WTC11 (cell line): ENCODE measurements at regions not wholly inside any gene's neighbourhood (a gene's known extent, or its start where the extent isn't known, plus 50 kb on each side); places are given as distances from the start of the nearest gene placed in this dataset.

ENCODE experiments used
- IRF2 ChIP-seq: sonication (generic); formaldehyde crosslinking; IDR thresholded peaks from 2 replicates; pipeline ENCODE4 v1.8.0; 2022; ENCODE audit warnings: low read depth, missing genetic modification reagents, borderline replicate concordance
- SP1 ChIP-seq: sonication (generic); formaldehyde crosslinking; conservative IDR thresholded peaks from 2 replicates; pipeline ENCODE4 v1.8.1; 2022; ENCODE audit warnings: missing genetic modification reagents
- TCF7 ChIP-seq: sonication (generic); formaldehyde crosslinking; IDR thresholded peaks from 2 replicates; pipeline ENCODE4 v1.8.0; 2022; ENCODE audit warnings: mild to moderate bottlenecking, low read depth, missing genetic modification reagents, moderate library complexity
- ZNF138 ChIP-seq: sonication (generic); formaldehyde crosslinking; conservative IDR thresholded peaks from 2 replicates; pipeline ENCODE4 v1.8.1; 2022; ENCODE audit warnings: mild to moderate bottlenecking, moderate library complexity, missing genetic modification reagents
- TF ChIP-seq, protein P1 (sequence below): fragments of 200-600 bp; IDR thresholded peaks from 2 replicates; pipeline ENCODE4 v1.8.0; 2022; ENCODE audit warnings: antibody characterized with exemption
- TF ChIP-seq, protein P2 (sequence below): sonication (generic); formaldehyde crosslinking; IDR thresholded peaks from 2 replicates; pipeline ENCODE4 v1.8.1; 2022; ENCODE audit warnings: mild to moderate bottlenecking, missing genetic modification reagents, moderate library complexity, borderline replicate concordance
- TF ChIP-seq, protein P3 (sequence below): sonication (generic); formaldehyde crosslinking; IDR thresholded peaks from 2 replicates; pipeline ENCODE4 v1.8.0; 2022; ENCODE audit warnings: mild to moderate bottlenecking, missing genetic modification reagents

DNA sequence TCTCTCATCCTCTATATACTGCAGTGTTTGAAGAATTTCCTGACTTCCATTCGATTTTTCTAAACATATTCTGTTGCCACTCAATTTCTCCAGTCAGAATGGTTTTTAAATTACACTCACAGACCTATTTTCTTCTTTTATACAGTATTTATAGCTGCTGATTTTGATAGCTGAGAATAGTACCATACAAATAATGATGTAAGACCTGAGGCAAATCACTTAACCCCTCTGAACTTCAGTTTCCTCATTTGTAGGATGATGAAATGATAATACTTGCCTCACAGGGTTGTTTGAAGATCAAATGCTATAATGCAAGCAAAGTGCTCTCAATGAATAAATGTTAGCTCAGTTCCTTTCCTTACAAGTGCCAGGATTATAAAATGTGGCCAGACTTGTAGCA, 241.8 kb downstream of the CPS1 start:
- TF ChIP-seq, protein P1, sequence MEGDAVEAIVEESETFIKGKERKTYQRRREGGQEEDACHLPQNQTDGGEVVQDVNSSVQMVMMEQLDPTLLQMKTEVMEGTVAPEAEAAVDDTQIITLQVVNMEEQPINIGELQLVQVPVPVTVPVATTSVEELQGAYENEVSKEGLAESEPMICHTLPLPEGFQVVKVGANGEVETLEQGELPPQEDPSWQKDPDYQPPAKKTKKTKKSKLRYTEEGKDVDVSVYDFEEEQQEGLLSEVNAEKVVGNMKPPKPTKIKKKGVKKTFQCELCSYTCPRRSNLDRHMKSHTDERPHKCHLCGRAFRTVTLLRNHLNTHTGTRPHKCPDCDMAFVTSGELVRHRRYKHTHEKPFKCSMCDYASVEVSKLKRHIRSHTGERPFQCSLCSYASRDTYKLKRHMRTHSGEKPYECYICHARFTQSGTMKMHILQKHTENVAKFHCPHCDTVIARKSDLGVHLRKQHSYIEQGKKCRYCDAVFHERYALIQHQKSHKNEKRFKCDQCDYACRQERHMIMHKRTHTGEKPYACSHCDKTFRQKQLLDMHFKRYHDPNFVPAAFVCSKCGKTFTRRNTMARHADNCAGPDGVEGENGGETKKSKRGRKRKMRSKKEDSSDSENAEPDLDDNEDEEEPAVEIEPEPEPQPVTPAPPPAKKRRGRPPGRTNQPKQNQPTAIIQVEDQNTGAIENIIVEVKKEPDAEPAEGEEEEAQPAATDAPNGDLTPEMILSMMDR: no peak
- TF ChIP-seq ZNF138 (CRISPR knock-in tag) (no peak), SP1 (CRISPR knock-in tag) (no peak), IRF2 (no peak), TCF7 (no peak)
- TF ChIP-seq, protein P2, sequence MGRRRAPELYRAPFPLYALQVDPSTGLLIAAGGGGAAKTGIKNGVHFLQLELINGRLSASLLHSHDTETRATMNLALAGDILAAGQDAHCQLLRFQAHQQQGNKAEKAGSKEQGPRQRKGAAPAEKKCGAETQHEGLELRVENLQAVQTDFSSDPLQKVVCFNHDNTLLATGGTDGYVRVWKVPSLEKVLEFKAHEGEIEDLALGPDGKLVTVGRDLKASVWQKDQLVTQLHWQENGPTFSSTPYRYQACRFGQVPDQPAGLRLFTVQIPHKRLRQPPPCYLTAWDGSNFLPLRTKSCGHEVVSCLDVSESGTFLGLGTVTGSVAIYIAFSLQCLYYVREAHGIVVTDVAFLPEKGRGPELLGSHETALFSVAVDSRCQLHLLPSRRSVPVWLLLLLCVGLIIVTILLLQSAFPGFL (CRISPR knock-in tag): no peak
- TF ChIP-seq, protein P3, sequence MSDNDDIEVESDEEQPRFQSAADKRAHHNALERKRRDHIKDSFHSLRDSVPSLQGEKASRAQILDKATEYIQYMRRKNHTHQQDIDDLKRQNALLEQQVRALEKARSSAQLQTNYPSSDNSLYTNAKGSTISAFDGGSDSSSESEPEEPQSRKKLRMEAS (CRISPR knock-in tag): no peak
